Glomerular visceral epithelial cell (primary cell): ENCODE measurements at regions not wholly inside any gene's neighbourhood (a gene's known extent, or its start where the extent isn't known, plus 50 kb on each side); places are given as distances from the start of the nearest gene placed in this dataset.
"Not testable (repeated sequence)": the region's sequence is repeated elsewhere in the genome, so short reads cannot be mapped to it uniquely, and the experiment has no call there.

Source experiments
- DNase-seq: peaks from one replicate; pipeline ENCODE4 v3.0.0-alpha.2; 2016; ENCODE audit errors: extremely low spot score

- no peak for DNase-seq
Measured at GRCh38 chr9:18281291-18281690, 192.7 kb upstream of the ADAMTSL1 start.

DNA sequence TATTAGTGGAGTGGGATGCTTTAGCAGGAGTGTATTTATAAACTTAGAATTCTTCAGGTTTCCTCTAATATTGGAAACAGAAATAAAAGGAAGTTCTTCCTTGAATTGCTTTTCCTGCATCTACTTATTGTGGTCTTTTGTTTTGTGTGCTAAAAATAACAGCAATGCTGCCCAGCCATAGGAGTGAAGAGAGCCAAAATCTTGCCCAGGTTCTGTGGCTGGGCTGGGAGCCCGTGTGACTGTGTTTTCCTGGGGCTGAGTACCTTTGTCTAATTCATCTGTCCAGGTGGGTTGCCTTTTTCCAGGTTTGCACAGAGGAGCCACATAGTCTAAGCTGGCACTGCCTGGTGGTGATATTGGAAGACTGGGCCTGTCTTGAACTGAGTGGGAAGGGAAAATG lies 179.7 kb upstream of the ADAMTSL1 start:
- no peak for DNase-seq

DNA sequence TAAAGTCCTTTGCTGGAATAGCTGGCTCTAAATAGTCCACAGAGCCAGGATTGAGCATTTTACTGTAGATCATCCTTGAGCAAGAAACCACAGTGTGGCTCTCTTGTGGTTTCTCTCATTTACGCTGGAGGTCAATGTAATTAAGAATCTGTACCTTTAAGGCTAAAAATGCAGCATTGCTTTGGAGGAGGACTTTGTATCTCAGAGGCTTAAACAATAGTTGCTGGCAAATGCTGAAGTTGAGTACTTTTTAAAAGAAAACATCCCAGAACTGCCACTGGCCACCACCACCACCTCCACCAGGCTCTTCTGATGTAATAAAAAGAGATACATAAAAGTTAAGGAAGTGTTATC lies 177.3 kb upstream of the ADAMTSL1 start:
- DNase-seq, result no peak

DNA sequence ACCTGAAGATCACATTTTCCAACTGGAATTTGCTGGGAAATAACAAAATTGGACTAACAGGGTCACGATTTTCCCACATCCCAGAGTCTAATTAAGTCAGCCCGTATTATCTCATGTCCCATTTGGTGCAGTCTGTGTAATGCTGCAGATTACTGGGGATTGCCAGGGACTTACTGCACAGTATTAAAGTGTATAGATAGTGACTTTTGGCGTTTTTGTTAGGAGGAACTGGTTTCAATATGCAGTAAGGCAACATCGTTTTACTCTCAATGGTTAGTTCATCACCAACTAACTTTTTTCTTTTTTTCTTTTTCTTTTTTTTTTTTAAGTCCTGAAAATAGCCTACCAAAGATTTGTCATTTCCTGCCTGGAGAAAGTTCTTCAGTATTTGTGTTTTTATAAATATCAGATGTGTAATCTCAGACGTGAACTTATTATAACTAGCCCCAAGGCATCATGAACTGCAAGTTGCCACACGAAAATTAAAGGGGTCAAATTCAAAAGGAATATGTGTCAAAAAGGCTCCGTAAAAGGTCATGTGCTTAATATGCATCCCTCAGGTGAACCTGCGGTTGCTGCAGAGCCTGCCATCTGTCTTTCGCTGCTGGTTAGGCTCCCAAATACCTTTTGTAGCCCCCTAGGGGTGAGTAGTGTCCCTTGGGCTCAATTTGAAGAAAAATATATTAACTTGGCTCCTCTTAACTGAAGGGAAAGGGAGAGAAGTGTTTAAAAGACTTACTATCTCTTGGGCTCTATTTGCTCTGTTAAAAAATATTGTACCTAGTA lies 176.7 kb upstream of the ADAMTSL1 start:
- DNase-seq, result peak; percentile 9

- no peak for DNase-seq
Measured at GRCh38 chr9:18299449-18299848, 174.5 kb upstream of the ADAMTSL1 start.

GRCh38 chr9:18305167-18305806 lies 168.7 kb upstream of the ADAMTSL1 start:
- DNase-seq, result not testable (repeated sequence)

DNA sequence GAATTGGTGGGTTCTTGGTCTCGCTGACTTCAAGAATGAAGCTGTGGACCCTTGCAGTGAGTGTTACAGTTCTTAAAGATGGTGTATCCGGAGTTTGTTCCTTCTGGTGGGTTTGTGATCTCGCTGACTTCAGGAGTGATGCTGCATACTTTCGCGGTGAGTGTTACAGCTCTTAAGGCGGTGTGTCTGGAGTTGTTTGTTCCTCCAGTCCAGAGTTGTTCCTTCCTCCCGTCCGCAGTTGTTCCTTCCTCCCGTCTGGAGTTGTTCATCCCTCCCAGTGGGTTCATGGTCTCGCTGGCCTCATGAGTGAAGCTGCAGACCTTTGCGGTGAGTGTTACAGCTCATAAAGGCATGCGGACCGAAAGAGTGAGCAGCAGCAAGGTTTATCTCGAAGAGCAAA lies 159.6 kb upstream of the ADAMTSL1 start:
- DNase-seq, result no peak

DNA sequence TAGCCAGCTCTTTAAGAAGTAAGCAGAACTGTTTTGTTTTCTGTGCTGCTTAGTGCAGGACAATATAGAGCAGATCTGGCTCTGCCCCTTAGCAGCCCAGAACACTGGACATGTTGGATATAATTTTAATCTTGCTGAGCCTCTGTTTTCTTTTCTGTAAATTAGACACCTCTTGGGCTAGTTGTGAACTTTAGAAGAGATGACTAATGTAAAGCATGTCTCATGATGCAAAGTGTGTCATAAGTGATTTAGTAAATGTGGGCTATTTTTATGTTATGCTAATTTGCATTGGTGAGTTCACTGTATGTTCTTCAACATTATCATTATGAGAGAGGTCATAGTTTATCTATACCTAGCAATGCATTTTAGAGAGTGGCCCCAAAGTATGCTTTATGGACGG lies 156.1 kb upstream of the ADAMTSL1 start:
- DNase-seq, result no peak

DNA sequence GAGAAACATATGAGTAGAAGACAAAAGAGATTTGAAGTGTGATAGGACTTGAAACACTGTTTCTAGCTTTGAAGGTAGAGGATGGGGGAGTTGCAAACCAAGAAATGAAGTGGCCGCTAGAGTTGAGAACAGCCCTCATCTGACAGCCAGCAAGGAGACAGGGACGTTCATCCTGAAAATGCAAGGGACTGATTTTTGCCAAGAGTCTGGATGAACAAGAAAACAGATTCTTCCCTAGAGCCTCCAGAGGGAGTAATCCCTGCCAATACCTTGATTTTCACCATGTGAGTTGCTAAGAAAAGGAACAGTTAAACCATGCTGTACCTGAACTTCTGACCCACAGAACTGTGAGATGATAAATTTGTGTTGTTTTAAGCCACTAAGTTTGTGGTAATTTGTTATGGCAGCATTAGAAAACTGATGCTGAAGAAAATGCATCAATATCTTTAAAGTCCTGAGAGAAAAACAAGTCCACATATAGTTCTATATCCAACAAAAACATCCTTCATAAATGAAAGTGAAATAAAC lies 154.0 kb upstream of the ADAMTSL1 start:
- no peak for DNase-seq

- no peak for DNase-seq
Measured at GRCh38 chr9:18324928-18325745, 148.8 kb upstream of the ADAMTSL1 start.

DNA sequence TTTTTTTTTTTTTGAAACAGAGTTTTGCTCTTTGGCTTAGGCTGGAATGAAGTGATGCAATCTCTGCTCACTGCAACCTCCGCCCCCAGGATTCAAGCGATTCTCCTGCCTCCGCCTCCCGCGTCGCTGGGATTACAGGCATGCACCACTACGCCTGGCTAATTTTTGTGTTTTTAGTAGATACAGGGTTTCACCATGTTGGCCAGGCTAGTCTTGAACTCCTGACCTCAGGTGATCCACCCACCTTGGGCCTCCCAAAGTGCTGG lies 148.3 kb upstream of the ADAMTSL1 start:
- not testable (repeated sequence) for DNase-seq

GRCh38 chr9:18327121-18327520 lies 146.8 kb upstream of the ADAMTSL1 start:
- no peak for DNase-seq

DNA sequence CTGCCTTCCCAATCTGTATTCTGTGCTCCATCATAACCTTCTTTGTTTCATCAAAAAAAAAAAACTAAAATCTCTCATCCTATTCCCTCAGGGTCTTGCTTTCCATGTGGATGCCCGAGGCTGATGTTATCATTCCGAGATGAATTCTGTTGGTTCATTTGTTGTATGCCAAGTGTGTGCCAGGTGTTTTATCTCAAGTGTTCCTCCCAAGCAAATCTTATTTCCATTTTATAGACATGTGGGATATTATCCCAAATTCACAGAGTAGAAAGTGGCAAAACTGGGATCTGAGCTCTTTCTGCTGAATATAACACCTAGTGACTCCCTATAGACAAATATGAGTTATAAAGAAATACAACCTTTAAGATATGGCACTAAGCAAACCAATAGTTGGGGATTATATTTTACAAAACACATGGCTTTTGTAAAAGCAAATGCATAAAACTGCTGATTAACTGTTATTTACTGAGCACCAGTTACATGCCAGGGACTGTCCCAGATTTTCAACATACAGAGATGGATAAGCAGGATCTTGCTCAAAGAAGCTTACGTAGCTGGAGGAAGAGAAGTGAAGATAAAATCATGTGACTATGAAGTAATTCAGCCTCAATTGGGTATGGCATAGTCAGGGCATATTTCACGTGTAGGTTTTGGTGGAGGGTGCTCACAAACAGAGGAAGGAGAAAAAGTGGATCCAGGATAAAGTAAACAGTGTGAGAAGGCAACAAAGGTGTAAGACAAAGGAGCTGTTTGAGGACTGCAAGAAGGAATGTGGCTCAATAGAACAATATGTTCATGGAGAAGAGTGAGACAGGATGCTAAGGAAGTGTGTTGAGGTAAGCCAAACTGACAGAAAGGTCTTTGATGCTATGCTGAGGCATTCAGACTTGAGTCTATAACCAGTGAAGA lies 143.3 kb upstream of the ADAMTSL1 start:
- no peak for DNase-seq

DNA sequence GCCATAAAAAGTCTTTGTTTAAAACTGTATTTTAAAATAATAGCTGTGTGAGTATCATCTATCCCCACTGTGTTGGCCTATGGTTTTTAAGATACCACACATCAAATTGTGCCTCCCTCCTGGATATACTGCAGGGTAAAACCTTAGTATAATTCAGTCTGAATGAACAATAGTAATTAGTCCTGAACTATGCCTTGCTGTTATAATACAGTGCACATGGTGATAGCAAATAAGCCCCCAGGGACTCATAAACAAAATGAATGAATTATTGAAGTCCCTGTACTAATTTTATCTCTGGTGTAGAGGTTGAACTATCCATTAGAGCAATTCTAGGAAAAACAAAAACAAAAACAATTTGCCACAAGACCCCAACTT lies 142.7 kb upstream of the ADAMTSL1 start:
- no peak for DNase-seq

DNA sequence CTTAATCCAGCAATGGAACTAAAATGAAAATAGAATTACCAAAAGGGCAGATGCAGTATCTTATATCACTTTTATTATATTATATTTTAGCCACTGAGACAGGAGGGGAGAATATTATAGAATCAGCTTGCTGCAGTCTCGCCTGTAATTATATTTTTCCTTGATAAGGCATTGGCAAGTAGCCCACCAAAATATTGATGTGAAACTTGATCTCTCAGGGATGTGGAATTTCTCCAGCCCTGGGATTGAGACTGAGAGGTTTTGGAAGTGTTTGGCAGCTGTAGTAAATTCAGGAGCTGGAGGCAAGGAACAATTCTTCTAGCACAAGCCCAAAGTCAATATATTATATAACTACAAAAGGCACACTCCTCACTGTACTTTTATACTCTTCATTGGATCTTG lies 142.1 kb upstream of the ADAMTSL1 start:
- DNase-seq, result no peak

- no peak for DNase-seq
Measured at GRCh38 chr9:18333157-18333556, 140.8 kb upstream of the ADAMTSL1 start.

GRCh38 chr9:18335825-18336224 lies 138.1 kb upstream of the ADAMTSL1 start:
- no peak for DNase-seq

DNA sequence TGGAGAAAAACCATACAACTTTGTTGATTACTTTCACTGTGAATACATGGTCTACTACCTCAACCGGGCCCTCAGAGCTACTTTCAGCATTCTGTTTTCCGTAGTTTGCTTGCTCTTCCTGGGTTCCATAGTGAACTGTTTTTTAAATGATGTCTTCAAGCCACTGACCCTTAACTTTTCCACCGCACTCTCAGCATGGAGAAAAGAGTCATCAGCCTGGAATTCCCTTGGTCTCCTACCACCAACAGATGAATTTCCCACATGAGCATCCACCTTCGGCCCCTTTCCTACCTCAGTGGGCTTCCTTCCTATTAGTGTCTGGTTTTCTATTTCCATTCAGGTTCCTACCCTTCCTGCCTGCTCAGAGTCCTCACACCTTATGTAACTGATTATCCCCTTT lies 135.9 kb upstream of the ADAMTSL1 start:
- peak; percentile 81 for DNase-seq

DNA sequence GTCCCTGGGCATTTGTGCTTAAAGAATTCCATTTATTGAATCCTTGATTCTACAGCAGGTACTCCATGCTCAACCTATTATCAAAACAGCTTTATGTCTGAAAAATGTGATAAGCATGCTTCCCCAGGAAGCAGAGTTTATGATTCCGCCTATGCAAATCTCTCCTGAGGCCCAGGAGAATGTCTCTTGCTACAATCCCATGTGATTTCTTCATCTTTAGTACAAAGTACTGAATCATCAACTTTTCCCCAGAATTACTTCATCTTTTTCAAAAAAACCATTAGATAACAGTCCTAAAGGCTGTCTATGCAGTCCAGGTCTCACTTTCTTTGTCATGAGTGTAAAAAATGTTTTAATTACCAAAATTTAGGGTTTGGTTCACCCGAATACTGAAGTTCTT lies 130.2 kb upstream of the ADAMTSL1 start:
- no peak for DNase-seq

- DNase-seq, result no peak
Measured at GRCh38 chr9:18346745-18347144, 127.2 kb upstream of the ADAMTSL1 start.

DNA sequence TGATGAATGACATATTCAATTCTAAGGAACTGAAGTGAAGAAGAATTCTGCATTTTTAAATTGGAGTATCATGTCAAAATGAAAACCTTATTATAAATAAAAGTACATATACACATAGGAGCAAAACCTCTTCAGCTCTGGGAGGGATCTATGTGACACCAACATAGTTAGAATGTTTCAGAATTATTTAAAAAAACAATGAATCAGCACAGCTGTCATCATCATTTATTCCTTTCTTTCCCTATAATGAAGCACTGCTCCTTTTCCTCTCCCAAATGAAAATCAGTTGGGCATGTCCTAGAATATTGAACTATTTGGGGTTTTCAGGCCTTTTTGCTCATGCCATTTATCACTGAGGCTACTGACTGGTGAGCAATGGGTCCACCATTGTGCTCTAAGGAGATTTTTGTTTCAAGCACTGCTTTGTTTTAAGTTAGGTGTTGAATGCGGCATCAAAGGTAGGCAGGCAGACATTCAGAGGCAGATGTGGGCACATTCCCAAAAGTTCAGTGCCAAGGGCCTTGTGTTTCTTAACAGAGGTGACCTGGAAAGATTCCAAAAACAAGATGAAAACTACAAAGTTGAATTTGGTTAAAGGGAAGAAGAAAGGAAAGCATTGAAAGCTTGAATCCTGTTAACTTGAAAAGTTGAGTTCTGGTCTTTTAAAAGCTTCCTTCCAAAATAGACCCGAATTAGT lies 126.4 kb upstream of the ADAMTSL1 start:
- DNase-seq, result no peak
